Activated CD4-positive, alpha-beta memory T cell treated with anti-CD3 and anti-CD28 coated beads for 36 hours (primary cell): ENCODE measurements at regions not wholly inside any gene's neighbourhood (a gene's known extent, or its start where the extent isn't known, plus 50 kb on each side); places are given as distances from the start of the nearest gene placed in this dataset.
"Not testable (repeated sequence)": the region's sequence is repeated elsewhere in the genome, so short reads cannot be mapped to it uniquely, and the experiment has no call there.

ENCODE experiments used
- CTCF ChIA-PET: fragments of 350-600 bp; sonication (Branson Sonifier 250); formaldehyde crosslinking; loops from one replicate; lab custom pipeline; 2021; ENCODE audit warnings: antibody characterized with exemption, inconsistent platforms; lab: Charles Lee
- POLR2A ChIA-PET: fragments of 350-600 bp; sonication (Branson Sonifier 250); formaldehyde crosslinking; loops from one replicate; lab custom pipeline; 2021; ENCODE audit warnings: antibody characterized with exemption; lab: Charles Lee
- DNase-seq: peaks from one replicate; pipeline ENCODE4 v3.0.0-alpha.2; 2020
- H3K27ac Mint-ChIP-seq: one replicate; pipeline ENCODE4 v1.8.0; 2021; ENCODE audit warnings: mixed read lengths
- H3K27me3 Mint-ChIP-seq: one replicate; pipeline ENCODE4 v1.8.0; 2021; ENCODE audit warnings: mixed read lengths
- H3K36me3 Mint-ChIP-seq: one replicate; pipeline ENCODE4 v1.8.0; 2021; ENCODE audit warnings: mixed read lengths
- H3K4me1 Mint-ChIP-seq: one replicate; pipeline ENCODE4 v1.8.0; 2021; ENCODE audit warnings: low read depth, mixed read lengths
- H3K4me3 Mint-ChIP-seq: one replicate; pipeline ENCODE4 v1.8.0; 2021; ENCODE audit warnings: mild to moderate bottlenecking, mixed read lengths
- H3K9me3 Mint-ChIP-seq: one replicate; pipeline ENCODE4 v1.8.0; 2021; ENCODE audit warnings: mixed read lengths
- intact Hi-C: fragments of 100-400 bp; cut with micrococcal nuclease; formaldehyde crosslinking; loops from one replicate; pipeline ENCODE4 v1.15.1; 2023

GRCh38 chrX:39436538-39436937, 635.3 kb downstream of the MID1IP1 start:
- POLR2A ChIA-PET, DNase-seq, H3K4me3 Mint-ChIP-seq, H3K27ac Mint-ChIP-seq, CTCF ChIA-PET, H3K27me3 Mint-ChIP-seq, intact Hi-C loops, H3K36me3 Mint-ChIP-seq: not testable (repeated sequence)
- Mint-ChIP-seq H3K4me1 (peaks cover 33% of the 10 kb centered on the region), H3K9me3 (peaks cover 11% of the 10 kb centered on the region)

- CTCF ChIA-PET, result no interaction called here
- no peak overlapping the region for H3K4me3 Mint-ChIP-seq
- POLR2A ChIA-PET, result no interaction called here
- peaks cover 41% of the 10 kb centered on the region for H3K4me1 Mint-ChIP-seq
- H3K27ac Mint-ChIP-seq, result no peak overlapping the region
- no peak for DNase-seq
- peaks cover 11% of the 10 kb centered on the region for H3K9me3 Mint-ChIP-seq
- H3K27me3 Mint-ChIP-seq, result no peaks in the 10 kb centered on the region
- peaks cover 4% of the 10 kb centered on the region for H3K36me3 Mint-ChIP-seq
- intact Hi-C loops, result no loop called here
These were observed 636.6 kb downstream of the MID1IP1 start for GRCh38 chrX:39437670-39438441.

- H3K4me3 Mint-ChIP-seq, result no peak overlapping the region
- CTCF ChIA-PET, result no interaction called here
- POLR2A ChIA-PET, result interaction anchor here (1.4 kb wide), 1 partner anchor 11 kb away, joined by 4 read pairs; no protein-coding TSS in a partner anchor
- peaks cover 40% of the 10 kb centered on the region for H3K4me1 Mint-ChIP-seq
- H3K9me3 Mint-ChIP-seq, result peaks cover 7% of the 10 kb centered on the region
- DNase-seq, result no peak
- H3K36me3 Mint-ChIP-seq, result peaks cover under 1% of the 10 kb centered on the region
- intact Hi-C loops, result no loop called here
- H3K27me3 Mint-ChIP-seq, result no peaks in the 10 kb centered on the region
- H3K27ac Mint-ChIP-seq, result peak overlapping the region; percentile 56
These were observed 637.6 kb downstream of the MID1IP1 start for GRCh38 chrX:39438603-39439602.

DNA sequence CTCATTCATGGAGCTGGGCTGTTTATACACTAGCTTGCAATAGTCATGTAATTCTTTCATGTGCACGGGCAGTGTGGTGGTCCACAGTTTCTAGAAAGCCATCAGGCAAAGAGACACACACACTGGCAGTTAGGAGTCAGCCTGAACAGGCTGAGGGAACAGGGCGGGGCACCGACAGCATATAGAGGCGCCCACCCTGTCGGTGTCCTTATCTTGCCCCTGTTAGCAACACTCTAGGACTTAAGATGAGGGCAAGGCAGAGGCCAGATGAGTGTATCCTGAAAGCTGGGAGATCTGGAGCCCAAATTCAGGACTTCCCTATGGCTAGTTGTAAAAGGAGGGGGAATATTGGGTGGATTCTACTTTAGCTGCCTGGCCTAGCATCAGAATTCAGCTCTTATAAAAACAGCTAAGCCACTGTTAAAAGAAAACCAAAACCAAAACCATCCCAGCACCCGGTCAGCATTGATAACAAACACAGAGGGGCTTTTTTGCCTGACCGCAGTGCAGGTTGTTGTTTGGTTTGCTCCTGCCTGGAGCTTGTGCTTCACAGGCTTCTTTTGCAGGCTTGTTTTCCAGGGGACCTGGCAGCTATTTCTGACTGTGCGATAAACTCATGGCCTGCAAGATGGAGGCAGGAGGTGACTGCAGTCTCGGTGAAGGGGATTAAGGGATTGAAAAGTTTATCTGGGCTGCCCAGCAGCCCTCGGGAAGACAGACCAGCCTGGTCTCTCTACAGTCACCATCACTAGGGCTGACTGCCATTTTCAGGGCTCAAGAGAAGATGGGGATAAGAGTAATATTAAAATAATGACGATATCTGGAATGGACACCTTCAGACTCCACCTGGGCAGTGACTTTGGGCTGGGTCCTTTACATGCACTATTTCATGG, 638.9 kb downstream of the MID1IP1 start:
- POLR2A ChIA-PET, result interaction anchor here (0.7 to 1.4 kb wide), 3 partner anchors 9 to 178 kb away, joined by 3 to 4 read pairs (median 4); no protein-coding TSS in a partner anchor

DNA sequence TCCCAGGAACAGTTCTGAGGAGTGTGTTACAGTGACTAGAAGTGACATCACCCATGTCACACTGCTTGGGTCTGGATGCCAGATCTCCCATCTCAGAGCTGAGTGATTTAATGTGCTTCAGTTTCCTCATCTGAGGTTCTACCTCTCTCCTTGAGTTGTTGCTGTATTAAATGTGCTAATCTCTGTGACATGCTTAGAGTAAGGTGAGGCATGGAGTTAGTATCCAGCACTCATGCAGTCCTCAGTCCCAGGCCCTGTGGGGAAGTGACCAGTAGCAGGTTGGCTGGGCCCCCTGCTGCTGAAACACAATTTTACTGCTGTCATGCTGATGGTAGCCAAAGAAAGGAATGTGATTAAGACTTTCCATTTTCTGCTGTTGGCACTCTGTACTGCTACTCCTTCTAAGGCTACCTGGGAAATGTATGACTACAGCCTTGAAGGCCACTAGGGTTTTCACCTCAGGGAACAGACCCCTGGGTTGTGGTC, 639.6 kb downstream of the MID1IP1 start:
- H3K4me1 Mint-ChIP-seq, result peaks cover 46% of the 10 kb centered on the region

More for the DNA sequence above, 638.9 kb downstream of the MID1IP1 start:
- intact Hi-C loops, result loop anchor here (2.0 kb wide), 3 partner anchors 139 to 277 kb away; no protein-coding TSS in a partner anchor
- H3K27me3 Mint-ChIP-seq, result no peaks in the 10 kb centered on the region
- H3K4me3 Mint-ChIP-seq, result peak overlapping the region; percentile 46
- peaks cover 40% of the 10 kb centered on the region for H3K4me1 Mint-ChIP-seq
- H3K36me3 Mint-ChIP-seq, result no peaks in the 10 kb centered on the region
- peak; percentile 53 for DNase-seq
- CTCF ChIA-PET, result interaction anchor here (0.8 to 2.1 kb wide), 3 partner anchors 173 to 179 kb away, joined by 3 to 9 read pairs (median 4); no protein-coding TSS in a partner anchor
- peaks cover 3% of the 10 kb centered on the region for H3K9me3 Mint-ChIP-seq
- H3K27ac Mint-ChIP-seq, result peak overlapping the region; percentile 93

GRCh38 chrX:39442332-39442731, 641.1 kb downstream of the MID1IP1 start:
- Mint-ChIP-seq H3K36me3 (no peaks in the 10 kb centered on the region), H3K4me3 (no peak overlapping the region), H3K9me3 (no peaks in the 10 kb centered on the region), H3K27me3 (no peaks in the 10 kb centered on the region), H3K4me1 (peaks cover 44% of the 10 kb centered on the region), H3K27ac (no peak overlapping the region)
- intact Hi-C loops, result no loop called here
- ChIA-PET CTCF (no interaction called here), POLR2A (no interaction called here)
- DNase-seq, result no peak

More for the DNA sequence above, 639.6 kb downstream of the MID1IP1 start:
- Mint-ChIP-seq H3K36me3 (no peaks in the 10 kb centered on the region), H3K27ac (peak overlapping the region; percentile 93), H3K27me3 (no peaks in the 10 kb centered on the region), H3K9me3 (peaks cover 3% of the 10 kb centered on the region), H3K4me3 (peak overlapping the region; percentile 46)
- DNase-seq, result peak; percentile 61
- intact Hi-C loops, result loop anchor here (2.0 kb wide), 3 partner anchors 138 to 278 kb away; no protein-coding TSS in a partner anchor
- CTCF ChIA-PET, result interaction anchor here (1.2 to 2.1 kb wide), 2 partner anchors 176 to 179 kb away, joined by 4 to 9 read pairs; no protein-coding TSS in a partner anchor
- POLR2A ChIA-PET, result no interaction called here

GRCh38 chrX:39443240-39443639, 642.0 kb downstream of the MID1IP1 start:
- H3K4me1 Mint-ChIP-seq, result peaks cover 47% of the 10 kb centered on the region
- intact Hi-C loops, result no loop called here
- H3K36me3 Mint-ChIP-seq, result no peaks in the 10 kb centered on the region
- H3K27ac Mint-ChIP-seq, result no peak overlapping the region
- DNase-seq, result peak; percentile 30
- no peaks in the 10 kb centered on the region for H3K27me3 Mint-ChIP-seq
- no peak overlapping the region for H3K4me3 Mint-ChIP-seq
- ChIA-PET CTCF (no interaction called here), POLR2A (no interaction called here)
- H3K9me3 Mint-ChIP-seq, result no peaks in the 10 kb centered on the region

GRCh38 chrX:39445336-39445735, 644.1 kb downstream of the MID1IP1 start:
- Mint-ChIP-seq H3K27ac (peak overlapping the region; percentile 58), H3K36me3 (no peaks in the 10 kb centered on the region), H3K9me3 (no peaks in the 10 kb centered on the region), H3K27me3 (no peaks in the 10 kb centered on the region), H3K4me3 (no peak overlapping the region), H3K4me1 (peaks cover 48% of the 10 kb centered on the region)
- POLR2A ChIA-PET, result no interaction called here
- CTCF ChIA-PET, result interaction anchor here (1.0 kb wide), 1 partner anchor 187 kb away, joined by 3 read pairs; no protein-coding TSS in a partner anchor
- peak; percentile 68 for DNase-seq
- intact Hi-C loops, result no loop called here

GRCh38 chrX:39449352-39449751, 648.1 kb downstream of the MID1IP1 start:
- ChIA-PET CTCF (no interaction called here), POLR2A (interaction anchor here (0.7 kb wide), 1 partner anchor 9 kb away, joined by 3 read pairs; no protein-coding TSS in a partner anchor)
- Mint-ChIP-seq H3K36me3 (no peaks in the 10 kb centered on the region), H3K4me1 (peaks cover 28% of the 10 kb centered on the region), H3K4me3 (no peak overlapping the region), H3K27me3 (no peaks in the 10 kb centered on the region), H3K9me3 (no peaks in the 10 kb centered on the region), H3K27ac (no peak overlapping the region)
- no peak for DNase-seq
- intact Hi-C loops, result no loop called here

DNA sequence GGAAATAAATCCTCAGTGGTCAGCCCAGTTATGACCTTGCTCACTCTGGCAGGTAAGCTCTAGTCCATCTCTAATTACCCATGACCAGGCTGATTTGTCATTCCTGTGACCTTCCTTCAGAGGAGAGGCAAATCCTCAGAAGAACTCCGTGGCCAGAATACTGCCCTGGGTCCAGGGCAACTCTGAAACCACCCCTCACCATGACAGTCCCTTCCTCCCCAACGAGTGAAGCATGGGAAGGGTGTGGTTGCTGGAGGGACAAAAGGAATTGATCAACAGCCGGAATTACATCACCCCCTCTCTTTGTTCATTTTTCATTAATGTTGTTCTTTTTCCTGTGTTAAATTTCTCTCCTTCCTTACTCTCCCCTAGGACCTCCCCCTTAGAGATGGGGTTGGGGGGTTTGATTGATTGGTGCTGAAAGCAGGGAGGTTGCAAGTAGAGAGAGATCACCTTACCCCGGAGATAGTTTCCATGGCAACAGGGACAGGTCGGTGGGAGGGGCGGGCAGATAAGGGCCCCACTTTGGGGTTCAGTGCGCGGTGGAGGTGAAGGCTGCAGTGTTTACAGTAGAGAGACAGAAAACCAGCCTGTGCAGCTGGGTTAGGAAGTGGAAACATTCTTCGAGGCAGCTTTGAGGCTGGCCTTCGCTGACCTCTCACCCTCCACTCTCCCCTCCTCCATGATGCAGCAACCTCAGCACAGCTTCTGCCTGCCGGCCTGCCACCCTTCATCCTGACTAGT, 647.4 kb downstream of the BCOR start:
- ChIA-PET CTCF (no interaction called here), POLR2A (no interaction called here)
- intact Hi-C loops, result no loop called here
- Mint-ChIP-seq H3K27ac (no peak overlapping the region), H3K36me3 (no peaks in the 10 kb centered on the region), H3K4me1 (peaks cover 24% of the 10 kb centered on the region), H3K27me3 (no peaks in the 10 kb centered on the region), H3K4me3 (no peak overlapping the region), H3K9me3 (no peaks in the 10 kb centered on the region)
- no peak for DNase-seq
